ENCODE measurements at regions not wholly inside any gene's neighbourhood (a gene's known extent, or its start where the extent isn't known, plus 50 kb on each side); places are given as distances from the start of the nearest gene placed in this dataset.

- peak overlapping the region; percentile 89 for H3K27ac Mint-ChIP-seq
- H3K36me3 Mint-ChIP-seq (ENCODE audit: low read depth) = peaks cover 24% of the 10 kb centered on the region
- H3K4me3 ChIP-seq (ENCODE audit: low read length) = peak overlapping the region; percentile 42
- ATAC-seq (ENCODE audit: poor library complexity) = no peak
- H3K27ac ChIP-seq (ENCODE audit: low read depth in 1 of 2, low read length in 2 of 2) = peak overlapping the region; percentile 81 to 82
- H3K4me1 Mint-ChIP-seq (ENCODE audit: low read depth) = peaks cover 84% of the 10 kb centered on the region
- CTCF ChIA-PET = interaction anchor here (1.2 to 1.3 kb wide), 2 partner anchors 9 to 18 kb away, joined by 3 read pairs; no protein-coding TSS in a partner anchor
- no peaks in the 10 kb centered on the region for H3K9me3 ChIP-seq (ENCODE audit: control insufficient read depth in 1 of 2, insufficient read depth in 1 of 2, low read length in 2 of 2)
- H3K27me3 ChIP-seq (ENCODE audit: control insufficient read depth in 1 of 2, insufficient read depth in 2 of 2, low read length in 2 of 2) = no peaks in the 10 kb centered on the region
- peaks cover 2% of the 10 kb centered on the region for H3K9me3 Mint-ChIP-seq
- TF ChIP-seq CTCF (IDR thresholded peaks at IDR 0.05) = no peak
- intact Hi-C loops (cut with DNase I, micrococcal nuclease) = loop anchor here in 1 of 2 experiments (5.0 kb wide), 1 partner anchor 65 kb away; the partner anchor contains the start of gene UTRN
- H3K4me1 ChIP-seq (ENCODE audit: insufficient read depth, low read length) = peaks cover 75% of the 10 kb centered on the region
- peak overlapping the region; percentile 79 for H3K4me3 Mint-ChIP-seq
- H3K27me3 Mint-ChIP-seq = no peaks in the 10 kb centered on the region
- peaks cover under 1% of the 10 kb centered on the region for H3K36me3 ChIP-seq (ENCODE audit: insufficient read depth, low read length)
- DNase-seq = peak in 1 of 14 experiments; percentile 45
- POLR2A ChIA-PET = interaction anchor here (0.9 kb wide), 1 partner anchor 10 kb away, joined by 3 read pairs; no protein-coding TSS in a partner anchor
Measured at GRCh38 chr6:144352331-144352730, 67.2 kb downstream of the UTRN start.

- peak overlapping the region; percentile 83 for H3K4me3 Mint-ChIP-seq
- TF ChIP-seq CTCF (IDR thresholded peaks at IDR 0.05) = no peak
- H3K4me3 ChIP-seq (ENCODE audit: low read length) = peak overlapping the region; percentile 22
- peaks cover 87% of the 10 kb centered on the region for H3K4me1 Mint-ChIP-seq (ENCODE audit: low read depth)
- ATAC-seq (ENCODE audit: poor library complexity) (peak; percentile 19), DNase-seq (peak in 4 of 14 experiments; percentile 23 to 79 (median 52))
- no peaks in the 10 kb centered on the region for H3K27me3 Mint-ChIP-seq
- H3K36me3 ChIP-seq (ENCODE audit: insufficient read depth, low read length) = peaks cover 5% of the 10 kb centered on the region
- intact Hi-C loops (cut with DNase I, micrococcal nuclease) = loop anchor here in 1 of 2 experiments (5.0 kb wide), 1 partner anchor 67 kb away; the partner anchor contains the start of gene UTRN
- peaks cover 28% of the 10 kb centered on the region for H3K36me3 Mint-ChIP-seq (ENCODE audit: low read depth)
- H3K27ac ChIP-seq (ENCODE audit: low read depth in 1 of 2, low read length in 2 of 2) = peak overlapping the region; percentile 43 to 70
- H3K9me3 Mint-ChIP-seq = no peaks in the 10 kb centered on the region
- ChIA-PET CTCF (interaction anchor here (0.7 to 1.3 kb wide), 2 partner anchors 10 to 20 kb away, joined by 3 read pairs; no protein-coding TSS in a partner anchor), POLR2A (interaction anchor here (0.9 to 1.7 kb wide), 3 partner anchors 8 to 106 kb away, joined by 3 to 5 read pairs (median 4); no protein-coding TSS in a partner anchor)
- no peaks in the 10 kb centered on the region for H3K27me3 ChIP-seq (ENCODE audit: control insufficient read depth in 1 of 2, insufficient read depth in 2 of 2, low read length in 2 of 2)
- peaks cover 59% of the 10 kb centered on the region for H3K4me1 ChIP-seq (ENCODE audit: insufficient read depth, low read length)
- H3K9me3 ChIP-seq (ENCODE audit: control insufficient read depth in 1 of 2, insufficient read depth in 1 of 2, low read length in 2 of 2) = no peaks in the 10 kb centered on the region
- H3K27ac Mint-ChIP-seq = peak overlapping the region; percentile 89
Measured at GRCh38 chr6:144353871-144354314, 68.8 kb downstream of the UTRN start.

- H3K9me3 ChIP-seq (ENCODE audit: control insufficient read depth in 1 of 2, insufficient read depth in 1 of 2, low read length in 2 of 2) = no peaks in the 10 kb centered on the region
- H3K27ac ChIP-seq (ENCODE audit: low read depth in 1 of 2, low read length in 2 of 2) = no peak overlapping the region
- Mint-ChIP-seq H3K4me1 (ENCODE audit: low read depth) (peaks cover 89% of the 10 kb centered on the region), H3K27ac (no peak overlapping the region), H3K4me3 (no peak overlapping the region), H3K36me3 (ENCODE audit: low read depth) (peaks cover 20% of the 10 kb centered on the region), H3K27me3 (no peaks in the 10 kb centered on the region), H3K9me3 (no peaks in the 10 kb centered on the region)
- H3K4me1 ChIP-seq (ENCODE audit: insufficient read depth, low read length) = peaks cover 45% of the 10 kb centered on the region
- no peak for ATAC-seq (ENCODE audit: poor library complexity)
- H3K4me3 ChIP-seq (ENCODE audit: low read length) = no peak overlapping the region
- intact Hi-C loops (cut with DNase I, micrococcal nuclease) = no loop called here
- H3K27me3 ChIP-seq (ENCODE audit: control insufficient read depth in 1 of 2, insufficient read depth in 2 of 2, low read length in 2 of 2) = no peaks in the 10 kb centered on the region
- CTCF ChIA-PET = no interaction called here
- TF ChIP-seq CTCF (IDR thresholded peaks at IDR 0.05) = no peak
- H3K36me3 ChIP-seq (ENCODE audit: insufficient read depth, low read length) = peaks cover 9% of the 10 kb centered on the region
- POLR2A ChIA-PET = no interaction called here
- DNase-seq = no peak
Measured at GRCh38 chr6:144359783-144360182, 74.6 kb downstream of the UTRN start.

Data from CD4-positive, alpha-beta T cell (primary cell).